ENCODE measurements at regions not wholly inside any gene's neighbourhood (a gene's known extent, or its start where the extent isn't known, plus 50 kb on each side); places are given as distances from the start of the nearest gene placed in this dataset.
"Not testable (repeated sequence)": the region's sequence is repeated elsewhere in the genome, so short reads cannot be mapped to it uniquely, and the experiment has no call there.

GRCh38 chr13:37288057-37288720 lies 182.7 kb upstream of the CSNK1A1L start:
- Histone ChIP-seq H3K9me2 (replicated peaks; ENCODE audit: low read length) (no peaks in the 10 kb centered on the region), H3K79me2 (ENCODE audit: low read length) (no peaks in the 10 kb centered on the region), H3K36me3 (ENCODE audit: low read depth, low read length) (no peaks in the 10 kb centered on the region), H3K9ac (ENCODE audit: low read length) (no peak overlapping the region), H2AFZ (ENCODE audit: low read length) (no peak overlapping the region), H3F3A (ENCODE audit: low read length, unreplicated experiment) (no peaks in the 10 kb centered on the region), H4K20me1 (ENCODE audit: low read length) (no peaks in the 10 kb centered on the region), H3K9me3 (ENCODE audit: low read length) (no peaks in the 10 kb centered on the region), H3K27me3 (ENCODE audit: low read length) (no peaks in the 10 kb centered on the region), H3K4me1 (ENCODE audit: insufficient read depth, low read length) (no peaks in the 10 kb centered on the region), H3K4me3 (ENCODE audit: low read length) (no peak overlapping the region), H3K4me2 (ENCODE audit: low read length) (no peak overlapping the region), H3K27ac (ENCODE audit: low read length) (no peak overlapping the region)
- intact Hi-C loops (cut with micrococcal nuclease) = loop anchor here (10.0 kb wide), 1 partner anchor 163 kb away; no protein-coding TSS in a partner anchor
- no TSS peak for BruUV-seq (replicated peaks)
- ChIA-PET CTCF (no interaction called here), POLR2A (ENCODE audit: unreplicated experiment) (no interaction called here)
- DNase-seq = no peak
- ATAC-seq = no peak
- TF ChIP-seq EZH2 (IDR thresholded peaks at IDR 0.05; ENCODE audit: low read length, unreplicated experiment) = no peak
- no peak for TF ChIP-seq EZH2phosphoT487 (IDR thresholded peaks at IDR 0.05; ENCODE audit: borderline replicate concordance, low read length)
- no peak for TF ChIP-seq CTCF (conservative IDR thresholded peaks at IDR 0.05; ENCODE audit: low read depth, low read length)

- H2AFZ ChIP-seq (ENCODE audit: low read length); ATAC-seq: not testable (repeated sequence)
Observed at GRCh38 chr13:37280231-37280630, 174.8 kb upstream of the CSNK1A1L start.

GRCh38 chr13:37277435-37278144 lies 172.1 kb upstream of the CSNK1A1L start:
- intact Hi-C loops (cut with micrococcal nuclease) = no loop called here
- no peak for ATAC-seq
- H3K9me2 ChIP-seq (replicated peaks; ENCODE audit: low read length) = no peaks in the 10 kb centered on the region

More at GRCh38 chr13:37280231-37280630, 174.8 kb upstream of the CSNK1A1L start:
- H3K9me2 ChIP-seq (replicated peaks; ENCODE audit: low read length); H3K27ac ChIP-seq (ENCODE audit: low read length); DNase-seq; BruUV-seq (replicated peaks); H3K9ac ChIP-seq (ENCODE audit: low read length); CTCF ChIA-PET; H3K27me3 ChIP-seq (ENCODE audit: low read length); H3K9me3 ChIP-seq (ENCODE audit: low read length); H4K20me1 ChIP-seq (ENCODE audit: low read length); H3K36me3 ChIP-seq (ENCODE audit: low read depth, low read length); H3K79me2 ChIP-seq (ENCODE audit: low read length); H3K4me3 ChIP-seq (ENCODE audit: low read length); POLR2A ChIA-PET (ENCODE audit: unreplicated experiment); H3K4me1 ChIP-seq (ENCODE audit: insufficient read depth, low read length); H3F3A ChIP-seq (ENCODE audit: low read length, unreplicated experiment); H3K4me2 ChIP-seq (ENCODE audit: low read length): not testable (repeated sequence)
- intact Hi-C loops (cut with micrococcal nuclease) = loop anchor here (10.0 kb wide), 1 partner anchor 155 kb away; no protein-coding TSS in a partner anchor

More at GRCh38 chr13:37277435-37278144, 172.1 kb upstream of the CSNK1A1L start:
- DNase-seq = no peak
- no peaks in the 10 kb centered on the region for H3K9me3 ChIP-seq (ENCODE audit: low read length)
- H3K9ac ChIP-seq (ENCODE audit: low read length) = no peak overlapping the region
- no TSS peak for BruUV-seq (replicated peaks)
- no peak for TF ChIP-seq EZH2 (IDR thresholded peaks at IDR 0.05; ENCODE audit: low read length, unreplicated experiment)
- TF ChIP-seq CTCF (conservative IDR thresholded peaks at IDR 0.05; ENCODE audit: low read depth, low read length) = no peak
- TF ChIP-seq EZH2phosphoT487 (IDR thresholded peaks at IDR 0.05; ENCODE audit: borderline replicate concordance, low read length) = no peak
- H3K4me2 ChIP-seq (ENCODE audit: low read length) = no peak overlapping the region
- no peaks in the 10 kb centered on the region for H3K27me3 ChIP-seq (ENCODE audit: low read length)
- no peak overlapping the region for H2AFZ ChIP-seq (ENCODE audit: low read length)
- no peaks in the 10 kb centered on the region for H3F3A ChIP-seq (ENCODE audit: low read length, unreplicated experiment)
- H3K36me3 ChIP-seq (ENCODE audit: low read depth, low read length) = no peaks in the 10 kb centered on the region
- H4K20me1 ChIP-seq (ENCODE audit: low read length) = no peaks in the 10 kb centered on the region
- H3K27ac ChIP-seq (ENCODE audit: low read length) = no peak overlapping the region
- CTCF ChIA-PET = no interaction called here
- no peak overlapping the region for H3K4me3 ChIP-seq (ENCODE audit: low read length)
- H3K4me1 ChIP-seq (ENCODE audit: insufficient read depth, low read length) = no peaks in the 10 kb centered on the region
- no peaks in the 10 kb centered on the region for H3K79me2 ChIP-seq (ENCODE audit: low read length)
- POLR2A ChIA-PET (ENCODE audit: unreplicated experiment) = no interaction called here
